Osteoblast (primary cell): ENCODE measurements at regions not wholly inside any gene's neighbourhood (a gene's known extent, or its start where the extent isn't known, plus 50 kb on each side); places are given as distances from the start of the nearest gene placed in this dataset.

Source experiments
- DNase-seq: peaks from one replicate; pipeline ENCODE4 v3.0.0; 2011; ENCODE audit warnings: low spot score, mixed read lengths; ENCODE audit not compliant: insufficient read length; ENCODE audit errors: missing footprints
- H2AFZ ChIP-seq: 2 replicates; pipeline ENCODE4 v1.6.0; 2011; ENCODE audit warnings: mild to moderate bottlenecking, low read length
- H3K27ac ChIP-seq: 2 replicates; pipeline ENCODE4 v1.5.1; 2011; ENCODE audit warnings: mild to moderate bottlenecking, low read depth, low read length, moderate library complexity
- H3K27me3 ChIP-seq: 2 replicates; pipeline ENCODE4 v1.6.0; 2012; ENCODE audit warnings: mild to moderate bottlenecking, control low read depth, inconsistent platforms, low read length, moderate library complexity; ENCODE audit not compliant: insufficient read depth
- H3K36me3 ChIP-seq: 2 replicates; pipeline ENCODE4 v1.5.1; 2011; ENCODE audit warnings: mild to moderate bottlenecking, low read length, control low read depth, moderate library complexity; ENCODE audit not compliant: insufficient read depth
- H3K4me1 ChIP-seq: 2 replicates; pipeline ENCODE4 v1.5.1; 2011; ENCODE audit warnings: mild to moderate bottlenecking, low read length, control low read depth, moderate library complexity; ENCODE audit not compliant: insufficient read depth
- H3K4me2 ChIP-seq: 2 replicates; pipeline ENCODE4 v1.6.0; 2011; ENCODE audit warnings: mild to moderate bottlenecking, low read length; ENCODE audit not compliant: insufficient read depth
- H3K4me3 ChIP-seq: fragments of 200-600 bp; sonication (generic); 3 replicates; pipeline ENCODE4 v1.5.1; 2012; ENCODE audit warnings: mild to moderate bottlenecking, low read length, inconsistent platforms; ENCODE audit not compliant: insufficient read depth
- H3K79me2 ChIP-seq: 2 replicates; pipeline ENCODE4 v1.6.0; 2012; ENCODE audit warnings: mild to moderate bottlenecking, low read length, control low read depth, inconsistent platforms; ENCODE audit not compliant: insufficient read depth
- H3K9me3 ChIP-seq: 2 replicates; pipeline ENCODE4 v1.5.1; 2011; ENCODE audit warnings: low read depth, low read length, control low read depth
- H4K20me1 ChIP-seq: 2 replicates; pipeline ENCODE4 v1.6.0; 2012; ENCODE audit warnings: mild to moderate bottlenecking, low read length, control low read depth; ENCODE audit not compliant: insufficient read depth
- TF ChIP-seq, protein P1 (sequence below): IDR thresholded peaks from 2 replicates; pipeline ENCODE4 v1.5.1; 2011; ENCODE audit warnings: mild to moderate bottlenecking, low read depth, low read length, moderate library complexity; ENCODE audit errors: extremely low read depth

DNA sequence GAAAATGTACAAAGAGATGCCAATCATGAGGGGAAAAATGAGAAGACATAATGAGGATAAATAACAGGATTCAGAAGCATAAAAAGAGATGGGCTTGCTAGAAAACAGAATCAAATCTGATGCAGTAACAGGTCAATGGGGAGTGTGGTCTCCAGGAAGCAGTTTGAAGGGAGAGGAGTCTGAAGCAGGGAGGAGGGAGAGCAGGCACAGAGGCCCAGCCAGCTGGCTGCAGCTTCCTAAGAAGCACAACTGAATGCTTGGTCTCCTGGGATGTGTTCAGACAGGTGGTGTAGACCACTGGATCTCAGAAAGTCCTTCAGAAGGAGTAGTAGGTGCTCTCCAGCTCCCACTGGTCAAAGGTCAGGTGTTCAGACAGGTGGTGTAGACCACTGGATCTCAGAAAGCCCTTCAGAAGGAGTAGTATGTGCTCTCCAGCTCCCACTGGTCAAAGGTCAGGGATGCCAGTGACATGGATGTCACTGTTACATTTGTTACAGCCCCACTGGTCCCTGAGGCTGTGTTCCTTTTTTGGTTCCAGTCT, 68.3 kb upstream of the UBAC2 start:
- Histone ChIP-seq H3K27ac (no peak overlapping the region), H3K4me3 (no peak overlapping the region), H3K27me3 (no peaks in the 10 kb centered on the region), H3K4me2 (no peak overlapping the region), H4K20me1 (no peaks in the 10 kb centered on the region), H2AFZ (no peak overlapping the region), H3K36me3 (no peaks in the 10 kb centered on the region), H3K9me3 (no peaks in the 10 kb centered on the region), H3K4me1 (no peaks in the 10 kb centered on the region), H3K79me2 (no peaks in the 10 kb centered on the region)
- no peak for DNase-seq
- TF ChIP-seq, protein P1, sequence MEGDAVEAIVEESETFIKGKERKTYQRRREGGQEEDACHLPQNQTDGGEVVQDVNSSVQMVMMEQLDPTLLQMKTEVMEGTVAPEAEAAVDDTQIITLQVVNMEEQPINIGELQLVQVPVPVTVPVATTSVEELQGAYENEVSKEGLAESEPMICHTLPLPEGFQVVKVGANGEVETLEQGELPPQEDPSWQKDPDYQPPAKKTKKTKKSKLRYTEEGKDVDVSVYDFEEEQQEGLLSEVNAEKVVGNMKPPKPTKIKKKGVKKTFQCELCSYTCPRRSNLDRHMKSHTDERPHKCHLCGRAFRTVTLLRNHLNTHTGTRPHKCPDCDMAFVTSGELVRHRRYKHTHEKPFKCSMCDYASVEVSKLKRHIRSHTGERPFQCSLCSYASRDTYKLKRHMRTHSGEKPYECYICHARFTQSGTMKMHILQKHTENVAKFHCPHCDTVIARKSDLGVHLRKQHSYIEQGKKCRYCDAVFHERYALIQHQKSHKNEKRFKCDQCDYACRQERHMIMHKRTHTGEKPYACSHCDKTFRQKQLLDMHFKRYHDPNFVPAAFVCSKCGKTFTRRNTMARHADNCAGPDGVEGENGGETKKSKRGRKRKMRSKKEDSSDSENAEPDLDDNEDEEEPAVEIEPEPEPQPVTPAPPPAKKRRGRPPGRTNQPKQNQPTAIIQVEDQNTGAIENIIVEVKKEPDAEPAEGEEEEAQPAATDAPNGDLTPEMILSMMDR: no peak

DNA sequence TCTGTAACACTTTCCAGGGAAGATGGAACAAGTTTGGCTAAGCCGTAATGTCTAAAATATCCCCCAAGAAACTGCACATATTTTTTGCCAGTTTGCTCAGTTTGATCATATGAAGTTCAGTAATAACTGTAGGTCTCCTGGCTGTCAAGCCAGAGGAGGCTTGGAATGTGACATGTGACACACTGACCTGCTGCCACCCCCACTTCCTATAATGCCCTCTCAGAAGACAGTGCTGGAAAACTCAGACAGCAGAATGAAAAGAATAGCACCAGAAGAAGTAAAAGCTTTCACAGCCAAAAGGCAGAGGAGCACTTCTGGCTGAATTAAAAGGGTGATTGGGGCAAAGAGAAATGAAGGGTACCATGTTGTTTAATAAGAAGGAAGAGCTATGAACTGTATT, 67.4 kb upstream of the UBAC2 start:
- TF ChIP-seq, protein P1: no peak
- DNase-seq: no peak

DNA sequence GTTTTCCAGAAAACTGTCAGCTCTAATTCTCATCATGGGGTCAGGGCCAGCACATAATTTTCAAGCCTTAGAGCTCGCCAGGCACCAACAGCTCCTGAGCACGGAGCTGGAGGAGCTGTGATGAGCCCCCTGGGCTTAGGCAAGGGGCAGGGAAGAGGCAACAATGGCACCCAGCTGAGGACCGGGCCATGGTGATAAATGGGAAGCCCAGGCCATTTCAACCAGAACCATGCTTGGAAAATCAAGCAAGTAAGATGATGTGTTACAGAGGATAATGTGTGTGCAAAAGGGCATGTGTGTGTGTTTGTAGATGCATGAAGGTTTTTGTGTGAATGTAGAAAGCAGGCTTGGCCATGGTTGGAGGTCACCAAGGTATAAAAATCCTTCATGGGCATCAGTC, 66.8 kb upstream of the UBAC2 start:
- Histone ChIP-seq H3K36me3 (no peaks in the 10 kb centered on the region), H3K27me3 (no peaks in the 10 kb centered on the region), H3K4me1 (no peaks in the 10 kb centered on the region), H3K79me2 (no peaks in the 10 kb centered on the region), H3K4me3 (no peak overlapping the region), H2AFZ (no peak overlapping the region), H3K9me3 (no peaks in the 10 kb centered on the region), H3K4me2 (no peak overlapping the region), H4K20me1 (no peaks in the 10 kb centered on the region), H3K27ac (no peak overlapping the region)
- no peak for DNase-seq
- TF ChIP-seq, protein P1: no peak

More for the DNA sequence above, 67.4 kb upstream of the UBAC2 start:
- Histone ChIP-seq H3K9me3 (no peaks in the 10 kb centered on the region), H3K27ac (no peak overlapping the region), H4K20me1 (no peaks in the 10 kb centered on the region), H3K4me1 (no peaks in the 10 kb centered on the region), H2AFZ (no peak overlapping the region), H3K79me2 (no peaks in the 10 kb centered on the region), H3K4me2 (no peak overlapping the region), H3K27me3 (no peaks in the 10 kb centered on the region), H3K4me3 (no peak overlapping the region), H3K36me3 (no peaks in the 10 kb centered on the region)

DNA sequence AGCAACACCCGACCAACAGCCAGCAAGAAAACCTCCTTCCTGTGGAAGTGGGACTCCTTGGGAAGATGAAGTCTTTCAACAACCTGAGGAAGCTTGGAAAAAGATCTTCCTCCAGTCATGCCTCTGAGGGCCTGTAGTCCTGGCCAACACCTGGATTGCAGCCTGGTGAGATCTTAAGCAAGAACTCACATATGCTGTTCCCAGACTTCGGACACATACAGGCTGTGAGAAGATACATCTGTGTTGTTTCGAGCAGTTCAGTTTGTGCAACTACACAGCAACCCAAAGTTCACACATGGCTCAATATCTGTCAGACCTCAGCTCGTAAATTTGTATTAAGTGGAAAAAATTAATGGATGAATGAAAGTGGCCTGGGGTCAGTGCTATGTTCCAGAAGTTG, 65.1 kb upstream of the UBAC2 start:
- Histone ChIP-seq H3K4me1 (no peaks in the 10 kb centered on the region), H3K36me3 (no peaks in the 10 kb centered on the region), H3K27ac (no peak overlapping the region), H3K79me2 (no peaks in the 10 kb centered on the region), H3K4me2 (no peak overlapping the region), H3K9me3 (no peaks in the 10 kb centered on the region), H2AFZ (no peak overlapping the region), H4K20me1 (no peaks in the 10 kb centered on the region), H3K27me3 (no peaks in the 10 kb centered on the region), H3K4me3 (no peak overlapping the region)
- no peak for DNase-seq
- TF ChIP-seq, protein P1: no peak
